ENCODE measurements at regions not wholly inside any gene's neighbourhood (a gene's known extent, or its start where the extent isn't known, plus 50 kb on each side); places are given as distances from the start of the nearest gene placed in this dataset.
"Not testable (repeated sequence)": the region's sequence is repeated elsewhere in the genome, so short reads cannot be mapped to it uniquely, and the experiment has no call there.

DNA sequence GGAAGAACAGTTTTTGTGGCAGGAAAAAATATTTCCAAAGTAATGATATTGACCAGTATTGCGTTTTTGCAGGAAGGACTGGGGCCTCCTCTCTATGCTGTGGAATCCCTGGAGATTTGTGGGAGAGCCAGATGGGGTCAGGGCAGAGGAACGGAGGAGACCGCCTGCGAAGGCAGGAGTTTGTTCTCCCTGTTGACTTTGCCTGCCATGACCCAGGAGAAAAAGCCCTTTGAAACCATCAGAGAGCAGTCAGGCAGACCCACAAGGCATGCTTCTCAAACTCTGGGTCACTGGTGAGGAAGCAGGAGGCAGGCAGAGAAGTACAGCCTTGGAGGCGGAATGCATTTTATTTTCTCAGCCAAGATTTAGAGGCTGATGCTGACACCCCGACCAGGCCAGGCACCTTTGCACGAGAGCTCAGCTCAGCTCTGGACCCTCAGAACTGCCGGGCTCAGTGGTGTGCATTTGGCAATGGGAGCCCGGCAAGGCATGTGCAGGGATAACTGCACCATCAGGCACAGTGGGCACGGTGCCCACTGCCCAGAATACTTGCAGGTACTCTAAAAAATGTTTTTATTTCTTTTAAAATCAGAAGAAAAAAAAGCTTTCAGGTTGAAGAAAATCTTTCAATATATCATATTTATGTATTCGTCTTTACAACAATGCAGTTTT lies 410.4 kb downstream of the RPS24 start:
- intact Hi-C loops (cut with DNase I): no loop called here
- DNase-seq (ENCODE audit: low spot score) (peak; percentile 49), ATAC-seq (peak; percentile 24)

DNA sequence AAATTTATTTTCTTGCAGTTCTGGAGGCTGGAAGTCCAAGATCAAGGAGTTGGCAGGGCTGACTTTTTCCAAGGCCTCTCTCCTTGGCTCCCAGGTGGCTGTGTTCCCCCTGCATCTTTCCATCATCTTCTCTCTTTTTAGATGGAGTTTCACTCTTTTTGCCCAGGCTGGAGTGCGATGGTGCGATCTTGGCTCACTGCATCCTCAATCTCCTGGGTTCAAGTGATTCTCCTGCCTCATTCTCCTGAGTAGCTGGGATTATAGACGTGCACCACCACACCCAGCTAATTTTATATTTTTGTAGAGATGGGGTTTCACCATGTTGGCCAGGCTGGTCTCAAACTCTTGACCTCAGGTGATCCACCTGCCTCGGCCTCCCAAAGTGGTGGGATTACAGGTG lies 411.1 kb downstream of the RPS24 start:
- ATAC-seq; intact Hi-C loops (cut with DNase I): not testable (repeated sequence)
- peak; percentile 6 for DNase-seq (ENCODE audit: low spot score)

DNA sequence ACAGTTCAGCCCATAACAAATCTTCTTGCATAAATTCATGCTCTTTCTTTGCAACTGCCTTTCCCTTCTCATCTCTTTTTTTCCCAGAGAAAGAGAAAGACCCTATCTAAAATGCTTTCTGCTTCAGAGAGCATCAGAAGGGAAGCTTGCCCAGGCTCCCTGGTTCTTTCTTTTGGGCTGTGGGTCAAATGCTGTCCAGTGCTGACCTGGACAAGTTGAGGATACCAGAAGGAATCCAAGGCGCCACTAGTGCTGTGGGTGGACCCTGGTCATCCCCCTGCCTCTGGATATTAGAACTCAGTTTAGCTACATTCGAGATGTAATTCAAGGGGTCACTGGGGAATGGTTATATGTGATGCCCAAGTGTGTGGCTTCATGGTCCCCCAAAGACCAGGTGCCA lies 411.6 kb downstream of the RPS24 start:
- ATAC-seq (no peak), DNase-seq (ENCODE audit: low spot score) (peak; percentile 17)
- intact Hi-C loops (cut with DNase I): no loop called here

DNA sequence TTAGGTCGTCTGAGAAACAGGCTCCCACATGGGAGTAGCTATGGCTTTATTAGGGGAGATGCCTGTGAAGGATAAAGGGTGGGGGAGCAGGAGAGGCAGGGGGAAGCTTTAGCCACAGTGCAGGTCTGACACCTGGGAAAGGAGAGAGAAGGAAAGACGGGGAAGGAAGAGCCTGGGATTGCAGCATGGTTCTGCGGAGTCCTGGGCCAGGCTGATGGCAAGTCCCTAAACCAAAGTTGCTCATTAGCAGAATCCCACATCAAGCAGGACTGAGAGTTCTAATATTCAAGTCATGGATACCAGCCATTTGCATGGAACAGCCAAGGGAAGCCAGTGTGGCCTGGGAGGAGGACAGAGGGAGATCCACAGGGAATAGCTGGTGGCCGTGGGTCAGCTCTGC lies 414.8 kb downstream of the RPS24 start:
- ATAC-seq: no peak
- DNase-seq (ENCODE audit: low spot score): peak; percentile 9
- intact Hi-C loops (cut with DNase I): no loop called here

DNA sequence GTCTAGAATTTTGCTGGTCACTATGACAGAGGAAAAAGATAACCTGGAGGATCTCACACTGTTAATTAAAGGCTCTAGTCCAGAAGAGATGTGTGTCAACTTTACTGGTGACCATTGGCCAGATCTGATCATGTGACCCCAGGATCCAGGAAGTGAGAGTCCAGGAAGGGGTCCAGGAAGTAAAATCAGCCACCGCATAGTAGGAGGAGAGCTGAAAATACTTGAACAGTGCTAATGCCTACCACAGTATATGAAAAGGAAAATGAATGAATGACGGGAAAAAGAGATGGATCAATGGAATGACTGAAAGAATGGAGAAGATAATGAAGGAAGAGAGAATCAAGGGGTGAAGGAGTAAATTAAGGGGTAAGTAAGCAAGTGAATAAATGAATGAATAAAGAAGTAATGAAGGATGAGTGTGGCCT lies 415.3 kb downstream of the RPS24 start:
- ATAC-seq (no peak), DNase-seq (ENCODE audit: low spot score) (no peak)
- intact Hi-C loops (cut with DNase I): no loop called here

DNA sequence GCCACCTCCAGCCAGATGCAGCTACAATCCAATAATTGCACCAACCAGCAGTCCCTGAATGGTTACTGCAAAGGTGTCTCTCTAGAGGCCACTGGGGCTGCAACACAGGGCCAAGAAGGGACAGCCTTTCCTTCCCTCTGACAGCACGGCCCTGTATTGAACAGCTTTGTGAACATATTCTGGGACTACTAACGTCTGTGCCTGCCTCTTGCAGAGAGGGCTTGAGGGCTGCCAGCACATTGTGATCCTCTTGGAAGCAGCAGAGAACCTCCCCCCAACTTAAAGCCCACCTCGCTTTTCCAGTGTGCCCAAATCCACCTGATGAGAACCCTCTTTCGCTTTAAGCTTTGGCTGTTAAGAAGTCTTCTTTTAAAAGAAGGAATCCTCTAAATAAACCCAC lies 415.9 kb downstream of the RPS24 start:
- ATAC-seq (no peak), DNase-seq (ENCODE audit: low spot score) (peak; percentile 7)
- intact Hi-C loops (cut with DNase I): no loop called here

DNA sequence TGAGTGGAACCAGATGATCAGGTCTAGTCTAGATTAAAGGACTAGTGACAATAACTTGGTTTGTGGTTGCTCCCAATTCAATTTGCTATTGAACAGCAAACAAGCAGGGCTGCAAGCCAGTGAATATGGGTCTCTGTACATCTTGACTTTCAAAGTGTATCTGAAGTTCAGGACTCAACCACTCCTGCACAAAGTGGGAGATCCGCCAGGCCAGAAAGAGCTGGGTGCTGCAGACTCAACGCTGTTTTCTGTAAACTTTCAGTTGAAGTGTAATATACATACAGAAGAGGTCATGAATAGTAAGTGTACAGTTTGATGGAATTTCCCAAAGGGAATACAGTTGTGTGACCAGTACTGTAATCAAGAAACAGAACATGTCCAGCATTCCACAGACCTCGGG lies 416.6 kb downstream of the RPS24 start:
- intact Hi-C loops (cut with DNase I): no loop called here
- DNase-seq (ENCODE audit: low spot score) (peak; percentile 38), ATAC-seq (no peak)

DNA sequence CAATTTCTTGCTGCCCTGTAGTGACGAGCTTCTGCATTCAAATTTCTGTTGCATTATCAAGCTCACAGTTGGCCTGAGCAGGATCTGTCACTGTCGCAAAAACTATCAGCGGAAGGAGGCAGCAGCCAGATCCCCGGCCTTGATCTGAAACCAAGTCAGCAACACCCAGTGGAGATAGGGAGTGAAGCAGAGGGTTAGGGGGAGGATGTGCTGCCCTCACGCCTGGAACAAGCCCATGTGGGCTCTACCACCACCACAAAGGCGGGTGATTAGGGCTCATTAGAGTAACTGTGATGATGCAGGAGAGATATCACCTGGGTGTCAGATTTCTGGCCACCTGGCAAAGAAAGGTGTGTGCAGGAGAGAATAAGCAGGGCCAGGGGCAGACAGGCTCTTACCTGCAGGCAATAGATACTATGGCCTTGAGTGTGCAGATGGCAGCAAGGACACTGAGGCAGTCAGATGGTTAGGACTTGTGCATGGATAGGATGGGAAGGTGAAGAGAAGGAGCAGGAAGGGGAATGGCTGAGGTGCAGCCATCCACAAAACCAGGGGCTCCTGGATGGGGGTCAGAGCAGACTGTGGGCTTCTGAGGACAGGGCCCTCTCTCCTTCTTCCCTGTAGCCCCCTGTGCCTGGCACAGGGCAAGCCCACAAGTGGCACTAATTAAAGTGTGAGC lies 417.3 kb downstream of the RPS24 start:
- peak; percentile 5 for DNase-seq (ENCODE audit: low spot score)
- intact Hi-C loops (cut with DNase I): no loop called here
- ATAC-seq: no peak

DNA sequence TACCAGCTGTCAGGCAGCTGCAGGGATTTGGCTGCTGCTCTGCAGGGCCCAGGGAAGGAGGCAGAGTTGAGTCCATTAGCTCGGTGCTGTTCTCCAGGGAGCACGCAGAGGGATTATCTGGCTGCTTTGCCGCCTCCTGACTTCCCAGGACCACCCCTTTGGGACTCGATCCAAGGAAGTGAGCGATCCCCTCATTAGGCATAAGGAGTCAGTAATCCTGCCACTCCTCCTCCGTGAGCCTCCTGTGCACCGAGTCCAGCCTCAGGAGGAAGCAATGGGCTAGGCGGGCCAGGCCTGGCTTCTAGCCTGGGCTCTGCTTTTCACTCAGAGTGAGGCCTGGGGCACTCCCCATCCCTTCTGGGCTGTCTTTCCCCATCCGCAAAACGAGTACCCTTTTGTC lies 417.9 kb downstream of the RPS24 start:
- peak; percentile 54 for ATAC-seq
- peak; percentile 56 for DNase-seq (ENCODE audit: low spot score)
- intact Hi-C loops (cut with DNase I): no loop called here

DNA sequence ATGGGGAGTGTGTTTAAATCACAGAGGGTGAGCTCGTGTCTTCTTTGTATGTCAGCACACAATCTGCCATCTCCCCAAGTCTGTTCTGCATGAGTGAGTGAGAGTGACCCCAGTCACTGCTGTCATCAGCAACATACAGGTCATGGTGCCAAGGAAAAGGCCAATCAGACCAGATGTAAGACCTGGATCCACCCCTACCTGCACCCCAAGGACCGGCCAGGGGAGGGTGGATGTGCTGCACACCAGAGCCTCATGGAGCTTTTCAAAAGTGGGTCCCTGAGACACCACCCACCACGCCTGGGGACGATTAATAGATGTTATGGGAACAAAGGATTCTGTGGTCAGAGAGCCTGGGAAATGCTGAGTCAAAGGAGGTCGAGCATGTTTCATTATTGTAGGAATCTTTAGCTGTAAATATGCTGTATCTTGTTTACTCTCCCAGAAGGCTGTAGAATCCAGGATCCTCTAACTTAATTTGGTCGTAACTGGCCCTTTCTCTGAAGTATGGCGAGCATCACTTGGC lies 420.5 kb downstream of the RPS24 start:
- intact Hi-C loops (cut with DNase I): no loop called here
- DNase-seq (ENCODE audit: low spot score) (no peak), ATAC-seq (no peak)

DNA sequence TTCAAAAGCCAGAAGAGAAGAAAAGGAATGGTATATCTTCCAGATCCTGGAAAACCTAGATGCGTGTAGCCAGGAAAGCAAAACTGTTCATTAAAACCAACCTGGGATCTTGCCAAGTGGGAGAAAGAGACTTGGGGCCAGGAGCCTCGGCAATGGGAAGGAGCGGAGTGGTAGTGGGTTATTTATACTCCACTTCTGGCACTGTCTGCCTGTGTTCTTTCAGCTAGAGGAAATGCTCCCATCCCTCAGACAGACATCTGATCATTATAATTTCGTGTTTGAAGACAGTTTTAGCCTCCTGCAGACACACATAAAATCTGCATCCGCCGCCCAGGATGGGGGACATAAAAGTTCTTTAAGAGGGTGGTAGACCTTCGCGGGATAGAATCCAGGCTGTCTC lies 421.6 kb downstream of the RPS24 start:
- no peak for DNase-seq (ENCODE audit: low spot score)
- no peak for ATAC-seq
- intact Hi-C loops (cut with DNase I): no loop called here

DNA sequence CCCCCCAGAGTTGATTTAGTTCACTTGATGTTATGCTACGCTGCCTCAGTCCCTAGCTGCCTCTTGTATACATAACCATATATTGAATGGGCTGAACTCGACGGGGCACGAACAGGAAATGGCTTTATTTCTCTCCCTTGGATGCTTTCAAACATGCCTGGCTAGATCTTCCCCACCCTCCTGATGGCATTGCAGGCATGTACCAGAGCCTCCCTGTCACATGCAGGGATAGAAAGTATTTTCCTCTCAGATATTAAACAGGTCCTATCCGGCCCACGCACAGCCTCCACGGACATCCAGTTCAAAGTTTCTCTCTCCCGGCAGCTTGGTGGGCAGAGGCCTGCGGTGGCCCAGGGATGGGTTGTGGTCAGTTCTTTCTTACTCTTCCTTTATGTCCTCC lies 422.1 kb downstream of the RPS24 start:
- intact Hi-C loops (cut with DNase I): no loop called here
- no peak for ATAC-seq
- DNase-seq (ENCODE audit: low spot score): no peak

DNA sequence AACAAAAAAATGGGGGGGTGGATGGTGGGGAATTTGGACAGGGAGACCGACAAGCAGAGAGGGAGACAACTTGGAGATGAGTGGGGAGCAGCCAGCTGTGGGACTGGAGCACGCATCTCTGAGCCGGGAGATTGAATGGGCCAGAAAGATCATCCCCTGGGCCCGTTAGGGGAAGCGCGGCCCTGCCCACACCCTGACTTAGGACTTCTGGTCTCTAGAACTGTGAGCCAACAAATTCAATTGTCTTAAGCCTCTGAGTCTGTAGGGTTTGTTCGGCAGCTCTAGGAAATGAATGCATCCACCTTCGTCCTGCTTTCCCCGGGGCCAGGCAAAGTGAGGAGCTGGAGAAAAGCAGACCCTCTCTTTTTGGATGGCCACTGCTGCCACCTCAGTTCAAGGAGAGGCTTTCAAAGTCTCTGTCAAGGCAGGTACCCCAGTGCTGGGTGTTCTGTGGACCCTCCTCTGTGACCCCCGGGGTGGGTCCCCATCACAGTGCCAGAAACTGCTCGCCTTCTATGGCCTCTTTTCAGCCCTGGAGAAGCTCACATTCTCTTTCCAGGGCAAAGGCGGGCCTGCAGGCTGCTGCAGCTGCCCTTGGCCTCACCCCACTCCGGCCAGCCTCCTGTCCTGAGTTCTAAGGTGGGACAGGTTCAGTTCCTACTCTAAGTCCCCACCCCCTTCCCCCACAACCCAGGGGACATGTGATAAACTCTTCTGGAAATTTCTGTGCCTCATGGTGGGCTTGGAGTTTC lies 423.2 kb downstream of the RPS24 start:
- intact Hi-C loops (cut with DNase I): no loop called here
- ATAC-seq: peak; percentile 19
- no peak for DNase-seq (ENCODE audit: low spot score)

DNA sequence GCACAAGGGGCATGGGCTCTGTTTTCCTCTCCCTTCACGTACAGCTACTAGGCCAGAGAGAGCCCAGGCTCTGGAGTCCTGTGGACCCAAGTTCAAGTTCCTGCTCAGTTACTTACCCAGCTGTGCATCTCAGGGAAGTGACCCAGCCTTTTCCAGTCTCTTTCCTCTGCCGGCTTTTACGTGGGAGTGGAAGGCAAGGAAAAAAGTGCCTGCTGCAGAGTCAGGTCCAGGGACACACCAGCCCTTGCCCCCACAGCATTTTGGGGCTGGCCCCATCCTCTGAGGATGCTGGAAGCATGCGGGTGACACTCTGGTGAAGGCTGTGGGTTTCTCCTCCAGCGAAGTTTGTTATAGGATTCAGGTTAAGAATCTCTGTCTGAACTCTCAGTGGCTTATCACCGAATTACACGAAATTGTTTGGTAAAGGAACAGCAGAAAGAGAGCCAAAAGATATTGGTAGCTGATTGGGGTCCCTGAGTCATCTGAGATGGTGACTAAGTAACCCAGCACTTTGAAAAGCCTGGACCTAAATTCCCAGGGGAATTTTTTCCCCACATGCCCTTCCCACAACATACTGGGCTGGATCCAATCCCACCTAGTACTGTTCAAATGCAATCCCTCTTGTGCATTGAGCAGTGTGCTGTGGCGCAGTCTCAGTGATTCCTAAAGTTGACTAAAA lies 424.3 kb downstream of the RPS24 start:
- ATAC-seq (no peak), DNase-seq (ENCODE audit: low spot score) (no peak)
- intact Hi-C loops (cut with DNase I): no loop called here

DNA sequence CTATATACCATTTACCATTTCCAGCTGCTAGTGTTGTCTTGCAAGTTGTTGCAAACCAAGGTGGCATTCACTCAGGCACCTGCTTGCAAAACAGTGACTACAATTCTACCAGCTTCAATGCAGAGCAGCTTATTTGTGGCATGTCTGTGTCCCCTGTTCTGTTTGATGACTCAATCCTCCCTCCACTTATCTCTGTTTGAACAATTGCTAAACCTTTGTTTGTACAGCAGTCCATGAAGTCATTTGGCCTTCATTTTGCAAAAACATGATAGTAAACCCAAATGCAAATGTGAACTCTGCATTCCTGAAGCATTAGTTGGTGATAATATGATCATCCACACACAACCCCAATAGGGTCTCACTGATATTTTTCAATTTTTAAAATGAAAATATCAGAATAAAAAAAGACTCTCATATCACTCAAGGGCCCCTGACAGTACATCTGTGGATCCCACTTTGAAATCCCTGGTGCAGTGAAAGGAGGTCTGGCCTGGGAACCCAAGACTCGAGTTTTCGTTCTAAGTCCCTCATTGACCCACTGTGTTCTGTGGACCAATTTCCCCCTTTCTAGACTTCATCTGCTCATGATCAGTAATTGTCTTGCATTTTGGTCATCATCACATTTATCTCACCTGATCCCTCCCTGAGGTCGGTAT lies 425.4 kb downstream of the RPS24 start:
- ATAC-seq (no peak), DNase-seq (ENCODE audit: low spot score) (no peak)
- intact Hi-C loops (cut with DNase I): no loop called here

DNA sequence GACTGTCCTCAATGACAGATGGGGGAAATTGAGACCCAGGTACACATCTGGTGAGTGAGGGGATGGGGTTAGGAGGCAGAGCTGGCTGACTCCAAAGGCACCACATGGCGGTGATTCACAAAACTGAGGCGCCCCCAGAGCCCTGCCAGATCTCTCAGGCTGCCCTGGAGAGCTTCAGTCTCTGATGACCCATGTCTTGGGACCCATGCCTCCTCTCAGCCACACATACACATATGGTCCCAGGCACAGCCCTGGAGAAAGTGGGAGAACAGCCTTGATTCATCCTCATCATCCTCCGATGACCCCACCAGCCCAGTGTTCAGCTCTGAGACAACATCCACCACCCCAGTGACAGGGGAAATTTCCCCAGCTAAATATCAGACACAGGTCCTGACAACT lies 426.0 kb downstream of the RPS24 start:
- intact Hi-C loops (cut with DNase I): no loop called here
- no peak for DNase-seq (ENCODE audit: low spot score)
- no peak for ATAC-seq

DNA sequence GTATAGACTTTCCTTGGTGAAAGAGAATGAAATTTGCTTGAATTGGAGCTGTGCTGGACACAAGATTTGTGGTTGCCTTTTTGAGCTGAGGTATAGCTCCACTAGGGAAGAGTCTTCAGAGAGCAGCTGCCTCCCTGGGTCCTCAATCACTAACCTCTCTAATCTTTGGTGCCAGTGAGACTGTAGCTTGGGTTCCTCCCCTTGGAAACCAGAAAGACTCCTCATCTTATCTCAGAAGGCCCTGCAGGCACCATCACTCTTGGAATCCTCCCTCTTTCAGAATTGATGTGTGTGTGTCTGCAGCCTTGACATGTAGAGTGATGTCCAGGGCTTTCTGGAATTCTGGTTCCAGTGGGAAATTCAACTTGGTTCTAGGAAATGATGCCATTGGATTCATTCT lies 426.5 kb downstream of the RPS24 start:
- DNase-seq (ENCODE audit: low spot score): no peak
- ATAC-seq: no peak
- intact Hi-C loops (cut with DNase I): no loop called here

DNA sequence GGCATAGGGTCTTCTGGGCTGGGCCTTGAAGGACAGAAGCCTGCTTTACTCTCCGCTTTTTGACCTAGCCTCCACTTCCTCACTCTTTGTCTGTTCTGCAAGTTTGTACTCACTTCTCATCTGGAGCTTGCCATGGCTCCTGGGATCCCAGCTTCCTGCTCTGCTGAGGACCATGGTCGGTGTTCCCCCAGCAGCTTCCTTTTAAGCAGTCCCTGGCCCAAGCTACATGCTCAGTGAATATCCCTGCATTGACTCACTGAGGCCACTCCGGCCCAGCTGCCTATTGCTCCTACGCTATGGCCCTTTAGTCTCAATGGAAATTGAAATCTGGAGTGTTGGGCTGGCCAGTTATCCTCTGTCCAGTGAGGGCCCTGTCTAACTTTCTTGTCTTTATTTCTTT lies 427.7 kb downstream of the RPS24 start:
- ATAC-seq (no peak), DNase-seq (ENCODE audit: low spot score) (peak; percentile 36)
- intact Hi-C loops (cut with DNase I): no loop called here

DNA sequence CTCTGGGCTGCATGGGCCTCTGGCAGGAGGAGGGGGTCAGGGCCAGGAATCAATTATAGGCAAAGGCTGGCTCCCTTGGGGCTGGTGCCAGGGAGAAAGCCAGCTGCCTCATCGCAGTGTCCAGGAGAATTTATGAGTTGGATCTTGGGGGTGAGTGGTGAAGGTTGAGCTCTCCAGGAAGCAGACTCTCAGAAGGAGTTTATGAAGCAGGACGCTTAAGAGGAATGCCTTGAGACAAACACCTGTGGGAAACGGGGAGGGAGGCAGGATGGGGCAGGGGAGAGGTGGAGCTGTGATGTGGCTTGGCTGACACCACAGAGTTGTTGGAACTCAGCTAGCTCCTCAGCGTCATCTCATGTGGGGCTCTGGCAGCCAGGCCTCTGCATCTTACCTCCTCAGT lies 428.5 kb downstream of the RPS24 start:
- no peak for ATAC-seq
- DNase-seq (ENCODE audit: low spot score): peak; percentile 30
- intact Hi-C loops (cut with DNase I): no loop called here

Data from sciatic nerve (tissue), 2 donors.